DOHH2 (cell line): ENCODE measurements at regions not wholly inside any gene's neighbourhood (a gene's known extent, or its start where the extent isn't known, plus 50 kb on each side); places are given as distances from the start of the nearest gene placed in this dataset.

Experiments
- CTCF ChIP-seq: fragments of 200-600 bp; sonication (generic); IDR thresholded peaks from one replicate; pipeline ENCODE4 v1.5.1; 2014; ENCODE audit warnings: antibody characterized with exemption, mild to moderate bottlenecking, low read depth, low read length; ENCODE audit not compliant: poor library complexity, severe bottlenecking
- EZH2phosphoT487 ChIP-seq: fragments of 200-600 bp; sonication (generic); IDR thresholded peaks from 2 replicates; pipeline ENCODE4 v1.6.1; 2017; ENCODE audit warnings: borderline replicate concordance, mild to moderate bottlenecking, antibody characterized with exemption, low read length, moderate library complexity, mixed read lengths

- TF ChIP-seq CTCF (no peak), EZH2phosphoT487 (no peak)
Observed at GRCh38 chr7:33711231-33712019, 193.9 kb upstream of the BMPER start.
